Duodenal mucosa (tissue), 2 donors: ENCODE measurements at regions not wholly inside any gene's neighbourhood (a gene's known extent, or its start where the extent isn't known, plus 50 kb on each side); places are given as distances from the start of the nearest gene placed in this dataset.
"Not testable (repeated sequence)": the region's sequence is repeated elsewhere in the genome, so short reads cannot be mapped to it uniquely, and the experiment has no call there.

ENCODE experiments used
- H3K27ac ChIP-seq: one replicate; pipeline ENCODE4 v1.7.0; 2013; ENCODE audit warnings: low read depth, low read length
- H3K27me3 ChIP-seq, 2 donors: one replicate each; pipeline ENCODE4 v1.7.0; 2013; ENCODE audit warnings: low read length in 2 of 2, control low read depth in 1 of 2; ENCODE audit not compliant: insufficient read depth in 2 of 2, control insufficient read depth in 1 of 2
- H3K36me3 ChIP-seq, 2 donors: one replicate each; pipeline ENCODE4 v1.7.0; 2013; ENCODE audit warnings: low read length in 2 of 2, control low read depth in 1 of 2; ENCODE audit not compliant: insufficient read depth in 2 of 2, control insufficient read depth in 1 of 2
- H3K4me1 ChIP-seq, 2 donors: one replicate each; pipeline ENCODE4 v1.7.0; 2013; ENCODE audit warnings: low read length in 2 of 2, control low read depth in 1 of 2; ENCODE audit not compliant: insufficient read depth in 2 of 2, control insufficient read depth in 1 of 2
- H3K4me3 ChIP-seq, 2 donors: one replicate each; pipeline ENCODE4 v1.7.0; 2013; ENCODE audit warnings: low read length in 2 of 2, low read depth in 1 of 2
- H3K9ac ChIP-seq, 2 donors: one replicate each; pipeline ENCODE4 v1.7.0; 2013; ENCODE audit warnings: low read length in 2 of 2, low read depth in 1 of 2
- H3K9me3 ChIP-seq, 2 donors: one replicate each; pipeline ENCODE4 v1.7.0; 2013; ENCODE audit warnings: low read length in 2 of 2, control low read depth in 1 of 2; ENCODE audit not compliant: control insufficient read depth in 1 of 2

GRCh38 chr14:92223025-92223424 is 99.9 kb upstream of the SLC24A4 start:
- H3K4me3 ChIP-seq, result no peak overlapping the region
- no peak overlapping the region for H3K9ac ChIP-seq
- H3K27me3 ChIP-seq, result no peaks in the 10 kb centered on the region
- no peak overlapping the region for H3K27ac ChIP-seq
- H3K9me3 ChIP-seq, result no peaks in the 10 kb centered on the region
- no peaks in the 10 kb centered on the region for H3K36me3 ChIP-seq
- no peaks in the 10 kb centered on the region for H3K4me1 ChIP-seq

GRCh38 chr14:92224358-92224954 is 98.5 kb upstream of the SLC24A4 start:
- no peak overlapping the region for H3K9ac ChIP-seq
- H3K36me3 ChIP-seq, result no peaks in the 10 kb centered on the region
- H3K27me3 ChIP-seq, result no peaks in the 10 kb centered on the region
- H3K4me1 ChIP-seq, result no peaks in the 10 kb centered on the region
- H3K27ac ChIP-seq, result no peak overlapping the region
- no peak overlapping the region for H3K4me3 ChIP-seq
- no peaks in the 10 kb centered on the region for H3K9me3 ChIP-seq

DNA sequence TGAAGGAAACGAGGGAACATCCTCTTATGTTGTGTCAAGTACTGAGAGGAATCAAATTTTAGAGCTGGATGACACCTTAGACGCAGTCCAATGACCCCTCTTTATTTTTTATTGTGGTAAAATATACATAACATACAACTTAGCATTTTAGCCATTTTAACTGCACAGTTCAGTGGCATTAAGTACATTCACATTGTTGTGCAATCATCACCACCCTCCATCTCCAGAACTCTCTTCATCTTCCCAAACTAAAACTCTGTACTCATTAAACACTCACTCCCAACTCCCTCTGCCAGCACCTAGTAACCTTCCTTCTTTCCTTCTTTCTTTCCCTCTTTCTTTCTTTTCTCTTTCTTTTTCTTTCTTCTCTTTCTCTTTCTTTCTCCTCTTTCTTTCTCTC is 97.2 kb upstream of the SLC24A4 start:
- Histone ChIP-seq H3K9me3 (no peaks in the 10 kb centered on the region), H3K4me3 (no peak overlapping the region), H3K27me3 (no peaks in the 10 kb centered on the region), H3K9ac (no peak overlapping the region), H3K36me3 (no peaks in the 10 kb centered on the region), H3K4me1 (no peaks in the 10 kb centered on the region), H3K27ac (no peak overlapping the region)

DNA sequence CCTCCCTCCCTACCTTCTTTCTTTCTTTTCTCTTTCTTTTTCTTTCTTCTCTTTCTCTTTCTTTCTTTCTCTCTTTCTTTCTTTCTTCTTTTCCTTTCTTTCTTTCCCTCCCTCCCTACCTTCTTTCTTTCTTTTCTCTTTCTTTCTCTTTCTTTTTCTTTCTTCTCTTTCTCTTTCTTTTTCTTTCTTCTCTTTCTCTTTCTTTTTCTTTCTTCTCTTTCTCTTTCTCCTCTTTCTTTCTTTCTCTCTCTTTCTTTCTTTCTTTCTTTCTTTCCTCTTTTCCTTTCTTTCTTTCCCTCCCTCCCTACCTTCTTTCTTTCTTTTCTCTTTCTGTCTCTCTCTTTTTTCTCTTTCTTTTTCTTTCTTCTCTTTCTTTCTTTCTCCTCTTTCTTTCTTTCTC is 96.8 kb upstream of the SLC24A4 start:
- not testable (repeated sequence) for H3K4me3 ChIP-seq, H3K4me1 ChIP-seq, H3K9ac ChIP-seq, H3K9me3 ChIP-seq, H3K36me3 ChIP-seq, H3K27me3 ChIP-seq, H3K27ac ChIP-seq

DNA sequence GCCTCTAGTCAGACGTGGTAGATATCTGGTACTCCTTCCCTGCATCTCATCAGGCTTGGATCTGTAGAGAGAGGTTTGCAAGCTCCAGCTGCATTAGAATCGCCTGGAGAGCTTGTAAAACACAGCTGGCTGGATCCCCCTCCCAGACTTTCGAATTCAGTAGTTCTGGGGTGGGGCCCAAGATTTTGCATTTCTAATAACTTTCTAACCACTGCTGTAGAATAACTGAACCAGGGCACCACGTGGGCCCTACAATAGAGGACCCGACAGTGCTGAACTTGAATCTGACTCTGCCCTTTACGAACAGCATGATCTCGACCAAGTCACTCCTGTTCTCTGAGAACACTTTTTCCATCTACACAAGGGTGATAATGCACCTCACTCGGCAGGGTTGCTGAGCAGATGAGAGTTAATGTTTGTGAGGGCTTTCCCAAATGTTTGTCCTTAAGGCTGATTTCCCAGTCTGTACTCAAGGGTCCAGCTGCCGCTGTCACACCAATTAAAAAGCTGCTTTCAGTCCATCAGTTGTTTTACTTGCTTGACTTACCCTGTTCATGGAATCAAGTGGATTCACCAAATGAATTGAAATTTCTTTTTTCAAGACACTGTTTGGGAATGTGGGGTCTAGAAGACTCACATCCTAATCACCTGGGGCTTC is 86.6 kb upstream of the SLC24A4 start:
- Histone ChIP-seq H3K27me3 (no peaks in the 10 kb centered on the region), H3K4me3 (no peak overlapping the region), H3K4me1 (no peaks in the 10 kb centered on the region), H3K27ac (no peak overlapping the region), H3K36me3 (no peaks in the 10 kb centered on the region), H3K9me3 (peaks cover 0 to 2% of the 10 kb centered on the region in 2 donors), H3K9ac (no peak overlapping the region)

DNA sequence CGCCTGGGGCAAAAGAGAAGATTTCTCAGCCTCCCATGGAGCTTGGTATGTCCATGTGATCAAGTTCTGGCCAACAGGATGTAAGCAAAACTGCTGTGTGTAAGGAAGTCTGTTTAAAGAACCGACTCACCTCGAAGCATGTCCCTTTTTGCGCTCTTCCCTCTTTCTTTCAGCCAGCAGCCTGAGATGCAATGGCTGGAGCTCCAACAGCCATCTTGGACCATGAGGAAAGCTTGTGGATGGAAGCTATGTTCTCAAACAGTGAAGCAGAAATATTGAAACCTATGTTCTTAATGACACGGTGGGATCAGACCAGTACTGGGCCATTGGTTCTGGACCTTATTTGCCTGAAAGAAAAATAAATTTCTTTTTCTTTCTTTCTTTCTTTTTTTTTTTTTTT is 82.3 kb upstream of the SLC24A4 start:
- H3K27ac ChIP-seq, result no peak overlapping the region
- H3K36me3 ChIP-seq, result no peaks in the 10 kb centered on the region
- no peaks in the 10 kb centered on the region for H3K27me3 ChIP-seq
- H3K4me1 ChIP-seq, result no peaks in the 10 kb centered on the region
- H3K9ac ChIP-seq, result no peak overlapping the region
- peaks cover 8 to 12% of the 10 kb centered on the region in 2 donors for H3K9me3 ChIP-seq
- no peak overlapping the region for H3K4me3 ChIP-seq

- H3K4me1 ChIP-seq, result no peaks in the 10 kb centered on the region
- H3K9me3 ChIP-seq, result peaks cover 8 to 15% of the 10 kb centered on the region in 2 donors
- no peaks in the 10 kb centered on the region for H3K36me3 ChIP-seq
- H3K27ac ChIP-seq, result no peak overlapping the region
- H3K4me3 ChIP-seq, result no peak overlapping the region
- no peaks in the 10 kb centered on the region for H3K27me3 ChIP-seq
- no peak overlapping the region for H3K9ac ChIP-seq
Measured at GRCh38 chr14:92241966-92242595, 80.9 kb upstream of the SLC24A4 start.

- no peak overlapping the region for H3K27ac ChIP-seq
- H3K4me3 ChIP-seq, result no peak overlapping the region
- H3K4me1 ChIP-seq, result no peaks in the 10 kb centered on the region
- H3K9me3 ChIP-seq, result peaks cover 8 to 15% of the 10 kb centered on the region in 2 donors
- H3K9ac ChIP-seq, result no peak overlapping the region
- H3K27me3 ChIP-seq, result no peaks in the 10 kb centered on the region
- H3K36me3 ChIP-seq, result no peaks in the 10 kb centered on the region
Measured at GRCh38 chr14:92244805-92245204, 78.2 kb upstream of the SLC24A4 start.

DNA sequence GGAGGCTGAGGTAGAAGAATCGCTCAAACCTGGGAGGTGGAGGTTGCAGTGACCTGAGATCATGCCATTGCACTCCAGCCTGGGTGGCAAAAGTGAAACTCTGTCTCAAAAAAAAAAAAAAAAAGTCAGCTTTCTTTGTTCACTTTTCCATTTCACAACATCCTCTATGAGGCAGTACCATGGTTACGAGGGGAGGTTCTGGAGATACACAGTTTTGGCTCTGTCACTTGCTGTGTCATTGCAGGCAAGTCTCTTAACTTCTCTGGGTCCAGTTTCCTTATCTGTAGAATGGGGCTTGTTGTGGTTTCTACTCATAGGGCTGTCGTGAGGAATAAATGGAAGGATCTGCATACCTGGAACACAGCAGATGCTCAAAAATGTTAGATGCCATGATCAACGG is 75.6 kb upstream of the SLC24A4 start:
- H3K27ac ChIP-seq, result no peak overlapping the region
- H3K27me3 ChIP-seq, result no peaks in the 10 kb centered on the region
- H3K9ac ChIP-seq, result no peak overlapping the region
- no peaks in the 10 kb centered on the region for H3K36me3 ChIP-seq
- H3K4me1 ChIP-seq, result no peaks in the 10 kb centered on the region
- no peak overlapping the region for H3K4me3 ChIP-seq
- H3K9me3 ChIP-seq, result peaks cover 8 to 13% of the 10 kb centered on the region in 2 donors

DNA sequence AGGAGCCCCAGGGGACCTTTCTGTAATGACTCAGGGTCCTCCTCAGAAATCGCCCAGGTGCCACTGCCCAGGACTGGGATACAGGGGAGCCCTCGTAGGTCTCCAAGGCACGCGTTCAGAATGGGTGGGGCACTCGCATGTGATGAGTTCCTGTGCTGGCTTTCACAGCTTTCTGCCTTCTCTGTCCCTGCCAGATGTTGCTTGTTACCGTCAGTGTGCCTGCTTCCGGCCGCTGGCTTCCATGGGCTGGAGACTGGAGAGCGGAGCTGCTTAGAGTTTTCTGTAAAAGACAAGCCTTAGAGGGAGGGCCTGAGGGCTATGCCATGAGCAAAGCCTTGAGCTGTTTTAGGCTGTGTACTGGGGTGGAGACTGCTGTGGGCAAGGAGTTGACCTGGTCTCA is 75.0 kb upstream of the SLC24A4 start:
- H3K4me3 ChIP-seq, result no peak overlapping the region
- no peaks in the 10 kb centered on the region for H3K4me1 ChIP-seq
- H3K36me3 ChIP-seq, result no peaks in the 10 kb centered on the region
- H3K9me3 ChIP-seq, result peaks cover 8 to 13% of the 10 kb centered on the region in 2 donors
- no peaks in the 10 kb centered on the region for H3K27me3 ChIP-seq
- no peak overlapping the region for H3K27ac ChIP-seq
- H3K9ac ChIP-seq, result no peak overlapping the region
